C1 segment of cervical spinal cord (tissue), 14 donors: ENCODE measurements at regions not wholly inside any gene's neighbourhood (a gene's known extent, or its start where the extent isn't known, plus 50 kb on each side); places are given as distances from the start of the nearest gene placed in this dataset.
A peak's percentile ranks its signal among the peaks of the same experiment; 100 is the strongest.

ENCODE experiments used
- DNase-seq, 14 donors: peaks; one replicate each; lab custom pipeline; 2025; lab: John Stamatoyannopoulos, UW

- DNase-seq: no peak
Measured at GRCh38 chr2:217307023-217307422, 447.2 kb upstream of the TNP1 start.

GRCh38 chr2:217305882-217306281, 446.0 kb upstream of the TNP1 start:
- DNase-seq: no peak

GRCh38 chr2:217304582-217304981, 444.7 kb upstream of the TNP1 start:
- DNase-seq: no peak

DNA sequence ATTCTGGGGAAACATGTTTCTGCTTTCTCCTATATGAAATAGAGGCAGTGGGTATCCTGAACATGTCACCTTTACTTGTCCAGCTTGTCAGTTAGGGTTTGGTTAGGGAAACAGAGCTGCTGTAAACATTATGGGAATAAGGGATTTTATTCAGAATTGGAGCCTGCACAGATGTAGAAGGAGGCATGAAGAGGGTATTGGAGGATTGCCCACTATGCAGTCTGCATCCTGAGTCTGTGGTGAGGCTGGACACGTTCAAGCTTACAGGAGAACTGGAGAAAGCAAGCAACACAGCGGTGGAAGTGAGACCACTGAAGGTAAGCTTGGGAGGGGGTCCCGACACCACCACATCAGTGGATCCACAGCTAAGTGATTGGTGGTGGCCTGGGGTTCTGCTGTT, 443.0 kb upstream of the TNP1 start:
- no peak for DNase-seq

- peak in 1 of 14 donors; percentile 26 for DNase-seq
Measured at GRCh38 chr2:217301142-217301925, 441.5 kb upstream of the TNP1 start.

DNA sequence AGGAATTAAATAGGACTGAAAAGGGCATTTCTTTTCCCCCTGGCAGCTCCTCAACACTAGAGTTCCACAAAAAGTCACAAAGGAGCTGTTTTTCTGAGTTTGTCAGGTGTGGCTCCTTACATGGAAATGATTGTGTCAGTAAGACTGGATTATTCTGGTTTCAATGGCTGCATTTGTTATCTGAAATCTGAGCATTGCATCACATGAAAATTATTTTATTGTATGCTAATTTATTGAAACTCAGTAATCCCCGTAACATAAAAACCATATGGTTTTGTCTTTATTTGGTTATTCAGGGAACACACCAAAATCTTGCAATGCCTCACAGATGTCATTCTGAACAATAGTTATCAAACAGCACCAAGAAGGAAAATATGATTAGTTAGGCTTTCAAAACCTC, 439.7 kb upstream of the TNP1 start:
- no peak for DNase-seq

DNA sequence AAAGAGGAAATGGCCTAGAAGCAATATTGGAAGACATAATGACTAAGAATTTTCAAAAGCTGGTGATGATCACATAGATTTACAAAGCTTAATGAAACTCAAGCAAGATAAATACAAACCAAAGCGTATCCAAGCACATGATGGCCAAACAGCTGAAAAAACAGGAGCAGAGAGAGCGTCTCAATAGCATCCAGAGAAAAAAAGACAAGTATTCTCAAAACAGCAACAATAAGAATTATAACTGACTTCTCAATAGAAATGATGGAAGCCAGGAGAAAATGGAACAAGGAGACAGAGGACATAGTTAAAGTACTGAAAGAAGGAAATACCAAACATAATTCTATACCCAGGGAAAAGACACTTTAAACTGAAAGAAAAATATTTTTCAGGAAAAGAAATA, 437.2 kb upstream of the TNP1 start:
- no peak for DNase-seq

DNA sequence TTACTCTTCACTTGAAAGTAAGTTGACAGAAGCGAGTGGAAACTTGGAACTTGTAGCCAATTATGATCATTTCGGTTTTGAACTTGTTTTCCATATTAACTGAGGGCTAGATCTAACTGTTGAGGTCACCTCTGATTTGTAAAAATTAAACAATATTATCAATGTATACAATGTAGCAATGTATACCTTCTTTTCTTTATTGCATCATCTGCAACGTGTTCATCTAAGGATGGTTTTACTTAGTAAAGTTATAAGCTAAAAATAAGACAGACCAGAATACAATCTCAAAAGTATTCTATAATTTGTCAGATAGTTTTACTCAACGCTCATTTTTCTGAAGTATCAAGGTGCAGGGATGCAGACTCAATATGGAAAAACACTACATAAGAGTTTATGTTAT, 435.0 kb upstream of the TNP1 start:
- no peak for DNase-seq

GRCh38 chr2:217294211-217294610, 434.3 kb upstream of the TNP1 start:
- no peak for DNase-seq

DNA sequence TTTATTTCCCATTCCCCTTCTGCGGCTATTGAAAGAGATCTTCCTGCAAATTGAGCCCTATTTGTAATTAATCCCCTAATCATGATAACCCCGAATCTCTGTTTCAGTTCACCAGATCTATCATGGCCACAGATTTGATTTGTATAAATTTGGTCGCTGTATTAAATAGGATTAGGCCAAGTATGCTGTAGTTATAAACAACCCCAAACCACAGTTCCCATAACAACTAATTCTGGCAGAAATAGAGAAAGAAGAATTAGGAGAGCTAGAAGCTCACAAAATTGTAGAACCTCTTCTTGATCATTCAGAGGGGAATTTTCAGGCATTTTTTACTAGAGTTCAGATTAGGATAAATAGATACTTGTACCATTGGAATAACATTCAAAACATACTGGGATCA, 433.7 kb upstream of the TNP1 start:
- no peak for DNase-seq

DNA sequence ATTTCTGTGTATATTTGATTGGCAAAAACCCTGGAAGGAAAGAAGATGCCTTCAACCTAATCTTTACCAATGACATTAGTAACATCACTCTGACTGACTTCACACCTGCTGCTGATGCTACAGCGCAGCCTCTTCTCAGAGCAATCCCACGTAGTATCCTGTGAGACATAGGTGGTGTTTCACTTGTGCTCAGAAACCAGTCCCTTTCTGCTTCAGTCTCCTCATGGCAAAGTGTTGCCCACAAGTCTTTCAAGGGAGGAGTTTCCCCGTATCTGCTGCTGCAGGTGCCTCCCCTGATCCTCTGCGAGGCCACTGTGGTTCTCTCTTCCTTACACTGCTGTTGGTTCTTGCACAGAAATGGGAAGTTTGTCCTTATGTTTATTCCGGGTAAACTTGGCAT, 433.2 kb upstream of the TNP1 start:
- DNase-seq: no peak

GRCh38 chr2:217291259-217291658, 431.4 kb upstream of the TNP1 start:
- DNase-seq: no peak

DNA sequence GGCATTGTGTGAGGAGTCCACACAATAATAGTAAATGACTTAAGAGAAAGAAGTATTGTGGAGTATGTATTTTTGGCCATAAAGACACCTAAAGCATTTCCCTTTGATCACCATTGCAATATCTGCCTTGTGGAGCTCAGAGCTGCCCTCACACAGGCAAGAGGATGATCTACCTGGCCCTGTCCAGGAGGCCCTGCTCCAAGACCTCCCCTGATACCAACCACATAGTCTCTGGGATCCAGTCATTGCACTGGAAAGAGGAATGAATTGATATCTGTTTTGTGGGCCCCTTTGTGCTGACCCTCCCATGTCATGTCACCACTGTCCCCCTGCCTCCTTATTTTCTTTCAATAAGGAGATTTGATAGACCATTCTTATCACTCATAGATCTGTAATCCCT, 430.6 kb upstream of the TNP1 start:
- DNase-seq: no peak

DNA sequence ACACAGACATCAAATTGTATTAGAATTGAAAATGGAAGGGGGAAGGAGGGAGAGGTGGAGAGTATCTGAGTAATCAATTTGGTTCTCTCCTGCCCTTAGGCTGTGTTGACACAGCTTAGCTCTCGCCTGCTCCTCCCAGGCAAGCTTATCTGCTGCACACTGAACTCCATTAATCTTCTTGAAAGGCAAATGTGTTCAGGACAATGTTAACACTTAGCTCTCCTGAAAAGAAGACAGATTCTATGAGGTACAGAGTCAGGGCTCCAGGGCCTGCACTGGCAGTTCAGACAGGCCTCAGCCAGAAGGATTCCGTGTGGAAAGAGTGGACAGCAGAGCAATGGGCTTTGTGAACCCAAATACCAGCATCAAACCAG, 430.0 kb upstream of the TNP1 start:
- DNase-seq: no peak

GRCh38 chr2:217289177-217289906, 429.5 kb upstream of the TNP1 start:
- DNase-seq: no peak

- no peak for DNase-seq
Measured at GRCh38 chr2:217288472-217289063, 428.7 kb upstream of the TNP1 start.

GRCh38 chr2:217286833-217287232, 427.0 kb upstream of the TNP1 start:
- no peak for DNase-seq

DNA sequence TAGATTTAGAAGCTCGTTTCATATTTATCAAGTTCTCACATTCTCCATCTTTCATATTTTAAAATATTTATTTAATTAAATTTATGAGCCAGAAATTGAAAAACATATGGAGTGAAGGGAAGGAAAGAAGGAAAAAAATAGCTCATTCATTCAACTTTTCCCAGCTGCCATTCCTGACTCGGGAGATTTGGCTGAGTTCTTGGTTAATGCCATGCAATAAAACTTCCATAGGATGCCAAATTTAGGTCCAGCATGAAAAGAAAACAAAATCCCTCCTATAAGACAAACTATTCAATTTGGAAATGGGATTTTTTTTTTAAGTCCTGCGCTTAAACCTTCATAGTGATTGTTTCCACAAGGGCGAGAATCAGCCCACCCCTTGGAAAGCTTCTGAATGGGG, 426.1 kb upstream of the TNP1 start:
- no peak for DNase-seq

DNA sequence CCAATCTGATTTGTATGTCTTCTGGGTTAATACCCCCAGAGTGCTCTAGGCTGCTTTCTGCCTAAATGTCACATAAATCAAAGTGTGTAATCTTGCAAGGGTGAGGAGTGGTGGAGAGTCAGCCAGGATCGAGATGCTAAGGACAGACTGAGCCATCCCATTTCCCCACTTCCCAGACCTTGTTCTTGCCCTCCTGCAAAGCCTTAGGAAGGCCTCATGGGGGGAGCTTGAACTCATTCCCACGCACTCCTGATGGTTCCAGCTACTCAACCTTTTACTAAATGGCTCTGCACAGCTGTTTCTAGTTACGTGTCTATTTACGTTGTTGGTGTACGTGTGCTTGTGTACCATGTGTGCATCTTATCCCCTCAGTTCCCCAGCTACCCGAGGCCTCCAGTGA, 423.6 kb upstream of the TNP1 start:
- DNase-seq: no peak

GRCh38 chr2:217282531-217282930, 422.7 kb upstream of the TNP1 start:
- no peak for DNase-seq

DNA sequence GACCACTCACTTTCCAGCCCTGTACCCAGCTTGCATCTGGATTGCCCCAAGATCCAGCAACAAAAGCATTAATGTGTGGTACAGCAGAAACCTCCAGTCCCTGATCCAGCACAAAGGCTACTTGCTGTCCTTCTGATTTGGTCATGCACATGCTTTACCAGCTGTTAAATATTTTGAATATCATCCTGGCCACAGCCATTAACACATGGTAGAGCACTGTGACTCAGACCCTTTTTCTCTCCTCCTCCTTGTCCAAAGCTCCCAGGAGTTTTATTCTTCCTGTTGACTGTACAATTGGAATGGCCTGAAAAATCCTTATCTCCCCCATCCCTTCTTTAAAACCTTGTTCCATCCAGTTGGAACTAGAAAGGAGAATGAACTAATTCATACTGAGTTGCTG, 419.7 kb upstream of the TNP1 start:
- no peak for DNase-seq

GRCh38 chr2:217279140-217279539, 419.3 kb upstream of the TNP1 start:
- no peak for DNase-seq
